ENCODE measurements at regions not wholly inside any gene's neighbourhood (a gene's known extent, or its start where the extent isn't known, plus 50 kb on each side); places are given as distances from the start of the nearest gene placed in this dataset.

GRCh38 chr6:167755461-167755860 lies 71.2 kb upstream of the AFDN start:
- Histone ChIP-seq H3K27ac (no peak overlapping the region), H3K4me3 (replicated peaks in 1 of 3) (no peak overlapping the region), H3K36me3 (no peaks in the 10 kb centered on the region), H3K27me3 (no peaks in the 10 kb centered on the region), H3K9me3 (no peaks in the 10 kb centered on the region), H3K4me1 (peaks cover 14 to 18% of the 10 kb centered on the region in 2 donors)
- intact Hi-C loops (cut with DNase I): no loop called here
- TF ChIP-seq CTCF (IDR thresholded peaks at IDR 0.05) (no peak), POLR2A (IDR thresholded peaks at IDR 0.05) (no peak)
- WGBS, 2 donors: 95% methylated on average over 16 of the region's 16 CpGs
- DNase-seq: no peak

GRCh38 chr6:167756597-167756996 lies 70.1 kb upstream of the AFDN start:
- peaks cover 8 to 18% of the 10 kb centered on the region in 2 donors for H3K4me1 ChIP-seq
- no peak overlapping the region for H3K27ac ChIP-seq
- intact Hi-C loops (cut with DNase I): no loop called here
- TF ChIP-seq CTCF (IDR thresholded peaks at IDR 0.05) (no peak), POLR2A (IDR thresholded peaks at IDR 0.05) (no peak)
- H3K36me3 ChIP-seq: no peaks in the 10 kb centered on the region
- no peak for DNase-seq
- WGBS, 2 donors: 88 to 95% methylated on average over 2 of the region's 2 CpGs
- no peak overlapping the region for H3K4me3 ChIP-seq (replicated peaks in 1 of 3)
- no peaks in the 10 kb centered on the region for H3K9me3 ChIP-seq
- no peaks in the 10 kb centered on the region for H3K27me3 ChIP-seq

GRCh38 chr6:167757249-167757648 lies 69.5 kb upstream of the AFDN start:
- 86 to 90% methylated on average over 6 of the region's 6 CpGs for WGBS, 2 donors
- no peaks in the 10 kb centered on the region for H3K27me3 ChIP-seq
- no peak overlapping the region for H3K27ac ChIP-seq
- H3K4me3 ChIP-seq (replicated peaks in 1 of 3): no peak overlapping the region
- H3K9me3 ChIP-seq: no peaks in the 10 kb centered on the region
- TF ChIP-seq CTCF (IDR thresholded peaks at IDR 0.05) (no peak), POLR2A (IDR thresholded peaks at IDR 0.05) (no peak)
- DNase-seq: no peak
- no peaks in the 10 kb centered on the region for H3K36me3 ChIP-seq
- peaks cover 4 to 15% of the 10 kb centered on the region in 2 donors for H3K4me1 ChIP-seq
- intact Hi-C loops (cut with DNase I): no loop called here

GRCh38 chr6:167757821-167758220 lies 68.9 kb upstream of the AFDN start:
- no peak for TF ChIP-seq POLR2A (IDR thresholded peaks at IDR 0.05)
- TF ChIP-seq CTCF (IDR thresholded peaks at IDR 0.05): no peak
- peaks cover 4 to 15% of the 10 kb centered on the region in 2 donors for H3K4me1 ChIP-seq
- no peak for DNase-seq
- H3K9me3 ChIP-seq: no peaks in the 10 kb centered on the region
- intact Hi-C loops (cut with DNase I): no loop called here
- 89 to 91% methylated on average over 10 to 15 of the region's 15 CpGs for WGBS, 2 donors
- no peak overlapping the region for H3K4me3 ChIP-seq (replicated peaks in 1 of 3)
- H3K27ac ChIP-seq: no peak overlapping the region
- no peaks in the 10 kb centered on the region for H3K27me3 ChIP-seq
- H3K36me3 ChIP-seq: no peaks in the 10 kb centered on the region

GRCh38 chr6:167758309-167759023 lies 68.2 kb upstream of the AFDN start:
- DNase-seq: no peak
- intact Hi-C loops (cut with DNase I): no loop called here
- no peaks in the 10 kb centered on the region for H3K27me3 ChIP-seq
- TF ChIP-seq CTCF (IDR thresholded peaks at IDR 0.05): no peak
- no peak for TF ChIP-seq POLR2A (IDR thresholded peaks at IDR 0.05)
- H3K36me3 ChIP-seq: no peaks in the 10 kb centered on the region
- H3K9me3 ChIP-seq: no peaks in the 10 kb centered on the region
- WGBS, 2 donors: 90 to 93% methylated on average over 11 to 12 of the region's 20 CpGs
- no peak overlapping the region for H3K27ac ChIP-seq
- no peak overlapping the region for H3K4me3 ChIP-seq (replicated peaks in 1 of 3)
- peaks cover 4 to 15% of the 10 kb centered on the region in 2 donors for H3K4me1 ChIP-seq

Measured in thyroid gland (tissue), 4 donors.